ENCODE measurements at regions not wholly inside any gene's neighbourhood (a gene's known extent, or its start where the extent isn't known, plus 50 kb on each side); places are given as distances from the start of the nearest gene placed in this dataset.

DNA sequence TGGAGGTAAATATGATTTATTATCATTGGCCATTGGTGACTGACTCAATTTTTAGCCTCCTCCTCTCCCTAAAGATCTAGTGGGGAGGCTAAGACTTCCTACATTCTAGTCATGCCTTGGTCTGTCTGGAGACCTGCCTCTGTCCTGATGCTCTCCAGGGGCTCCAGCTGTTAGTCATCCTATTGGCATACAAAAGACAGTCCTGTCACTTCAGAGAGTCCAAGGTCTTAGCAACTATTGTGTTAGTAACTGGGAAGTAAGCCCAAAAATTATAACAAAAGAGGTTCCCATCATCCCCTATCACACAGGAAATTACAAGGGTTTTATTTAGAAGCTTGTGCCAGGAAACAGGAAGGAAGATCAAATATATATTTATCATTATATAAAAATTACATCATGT, 400.6 kb upstream of the VSTM2A start:
- no peaks in the 10 kb centered on the region for H3K4me1 ChIP-seq (ENCODE audit: control insufficient read depth, insufficient read depth, low read length)
- TF ChIP-seq, protein P1, sequence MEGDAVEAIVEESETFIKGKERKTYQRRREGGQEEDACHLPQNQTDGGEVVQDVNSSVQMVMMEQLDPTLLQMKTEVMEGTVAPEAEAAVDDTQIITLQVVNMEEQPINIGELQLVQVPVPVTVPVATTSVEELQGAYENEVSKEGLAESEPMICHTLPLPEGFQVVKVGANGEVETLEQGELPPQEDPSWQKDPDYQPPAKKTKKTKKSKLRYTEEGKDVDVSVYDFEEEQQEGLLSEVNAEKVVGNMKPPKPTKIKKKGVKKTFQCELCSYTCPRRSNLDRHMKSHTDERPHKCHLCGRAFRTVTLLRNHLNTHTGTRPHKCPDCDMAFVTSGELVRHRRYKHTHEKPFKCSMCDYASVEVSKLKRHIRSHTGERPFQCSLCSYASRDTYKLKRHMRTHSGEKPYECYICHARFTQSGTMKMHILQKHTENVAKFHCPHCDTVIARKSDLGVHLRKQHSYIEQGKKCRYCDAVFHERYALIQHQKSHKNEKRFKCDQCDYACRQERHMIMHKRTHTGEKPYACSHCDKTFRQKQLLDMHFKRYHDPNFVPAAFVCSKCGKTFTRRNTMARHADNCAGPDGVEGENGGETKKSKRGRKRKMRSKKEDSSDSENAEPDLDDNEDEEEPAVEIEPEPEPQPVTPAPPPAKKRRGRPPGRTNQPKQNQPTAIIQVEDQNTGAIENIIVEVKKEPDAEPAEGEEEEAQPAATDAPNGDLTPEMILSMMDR (conservative IDR thresholded peaks at IDR 0.05): no peak
- no peak overlapping the region for H3K4me3 Mint-ChIP-seq
- H3K4me1 Mint-ChIP-seq: no peaks in the 10 kb centered on the region
- H3K27me3 Mint-ChIP-seq (ENCODE audit: insufficient read depth): no peaks in the 10 kb centered on the region
- H3K27ac Mint-ChIP-seq: no peak overlapping the region
- no peak overlapping the region for H3K9ac ChIP-seq (ENCODE audit: extremely low read depth, low read length, poor library complexity, severe bottlenecking)
- H3K9me3 ChIP-seq (ENCODE audit: control insufficient read depth, low read length): no peaks in the 10 kb centered on the region
- H3K36me3 ChIP-seq (ENCODE audit: control insufficient read depth, insufficient read depth, low read length): no peaks in the 10 kb centered on the region
- no peak for DNase-seq
- no peaks in the 10 kb centered on the region for H3K27me3 ChIP-seq (ENCODE audit: control insufficient read depth, insufficient read depth, low read length, poor library complexity, severe bottlenecking)
- H3K27ac ChIP-seq (ENCODE audit: low read depth, low read length): no peak overlapping the region
- H3K4me3 ChIP-seq (ENCODE audit: low read length): no peak overlapping the region
- no peaks in the 10 kb centered on the region for H3K9me3 Mint-ChIP-seq
- no peaks in the 10 kb centered on the region for H3K36me3 Mint-ChIP-seq (ENCODE audit: low read depth)

DNA sequence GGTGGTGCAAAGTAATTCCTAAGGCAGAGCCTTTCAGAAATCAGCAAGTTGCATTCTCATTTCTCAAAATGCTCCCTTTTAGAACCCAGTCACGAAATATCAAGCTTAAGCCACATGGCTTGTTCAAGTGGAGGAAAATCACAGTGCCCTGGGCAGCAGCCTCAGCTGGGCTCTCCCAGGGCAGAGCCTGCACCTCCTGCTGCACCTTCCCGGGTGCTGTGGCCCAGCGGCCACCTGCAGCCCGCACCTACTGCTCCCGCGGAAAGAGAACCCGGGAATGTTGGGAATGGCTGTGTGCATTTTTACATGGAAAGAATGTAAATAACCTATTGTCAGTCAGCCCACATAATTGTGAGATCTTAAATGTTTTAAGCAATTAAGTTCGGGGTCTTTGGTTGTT, 396.5 kb upstream of the VSTM2A start:
- WGBS, 2 experiments (ENCODE audit: insufficient coverage in 1 of 2, insufficient read length in 1 of 2): 92 to 98% methylated on average over 4 to 8 of the region's 8 CpGs
- no peaks in the 10 kb centered on the region for H3K36me3 Mint-ChIP-seq (ENCODE audit: low read depth)
- no peaks in the 10 kb centered on the region for H3K27me3 Mint-ChIP-seq (ENCODE audit: insufficient read depth)
- peak; percentile 45 for DNase-seq
- Histone ChIP-seq H3K36me3 (ENCODE audit: control insufficient read depth, insufficient read depth, low read length) (no peaks in the 10 kb centered on the region), H3K27me3 (ENCODE audit: control insufficient read depth, insufficient read depth, low read length, poor library complexity, severe bottlenecking) (no peaks in the 10 kb centered on the region), H3K27ac (ENCODE audit: low read depth, low read length) (no peak overlapping the region), H3K4me1 (ENCODE audit: control insufficient read depth, insufficient read depth, low read length) (no peaks in the 10 kb centered on the region), H3K9me3 (ENCODE audit: control insufficient read depth, low read length) (no peaks in the 10 kb centered on the region), H3K9ac (ENCODE audit: extremely low read depth, low read length, poor library complexity, severe bottlenecking) (no peak overlapping the region), H3K4me3 (ENCODE audit: low read length) (no peak overlapping the region)
- H3K27ac Mint-ChIP-seq: no peak overlapping the region
- H3K9me3 Mint-ChIP-seq: no peaks in the 10 kb centered on the region
- H3K4me1 Mint-ChIP-seq: no peaks in the 10 kb centered on the region
- H3K4me3 Mint-ChIP-seq: no peak overlapping the region
- TF ChIP-seq, protein P1 (conservative IDR thresholded peaks at IDR 0.05): no peak

DNA sequence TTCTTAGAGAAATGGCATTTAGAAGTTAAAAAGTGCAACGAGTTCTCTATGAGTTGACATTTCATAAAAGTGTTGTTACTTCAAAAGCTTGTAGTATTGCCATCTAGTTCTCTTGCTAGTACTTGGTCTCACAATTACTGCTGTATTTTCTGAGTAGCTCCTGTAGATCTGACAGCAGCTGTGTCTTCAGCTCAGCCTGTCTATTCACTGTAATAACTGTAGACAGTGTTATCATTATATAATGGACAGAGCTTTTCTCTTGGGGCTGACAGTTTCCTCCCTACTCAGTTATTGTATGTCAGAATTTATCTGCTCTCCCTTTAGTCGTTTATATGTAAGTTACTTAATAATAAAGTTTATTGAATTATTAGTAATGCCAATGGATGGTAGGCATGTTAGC, 388.7 kb upstream of the VSTM2A start:
- Histone ChIP-seq H3K27me3 (ENCODE audit: control insufficient read depth, insufficient read depth, low read length, poor library complexity, severe bottlenecking) (no peaks in the 10 kb centered on the region), H3K9me3 (ENCODE audit: control insufficient read depth, low read length) (no peaks in the 10 kb centered on the region), H3K36me3 (ENCODE audit: control insufficient read depth, insufficient read depth, low read length) (no peaks in the 10 kb centered on the region), H3K27ac (ENCODE audit: low read depth, low read length) (no peak overlapping the region), H3K9ac (ENCODE audit: extremely low read depth, low read length, poor library complexity, severe bottlenecking) (no peak overlapping the region), H3K4me3 (ENCODE audit: low read length) (no peak overlapping the region), H3K4me1 (ENCODE audit: control insufficient read depth, insufficient read depth, low read length) (no peaks in the 10 kb centered on the region)
- 79 to 83% methylated on average over 1 to 2 of the region's 2 CpGs for WGBS, 2 experiments (ENCODE audit: insufficient coverage in 1 of 2, insufficient read length in 1 of 2)
- H3K4me1 Mint-ChIP-seq: no peaks in the 10 kb centered on the region
- no peak for DNase-seq
- no peak overlapping the region for H3K27ac Mint-ChIP-seq
- H3K4me3 Mint-ChIP-seq: no peak overlapping the region
- H3K27me3 Mint-ChIP-seq (ENCODE audit: insufficient read depth): no peaks in the 10 kb centered on the region
- TF ChIP-seq, protein P1 (conservative IDR thresholded peaks at IDR 0.05): no peak
- H3K9me3 Mint-ChIP-seq: no peaks in the 10 kb centered on the region
- H3K36me3 Mint-ChIP-seq (ENCODE audit: low read depth): no peaks in the 10 kb centered on the region

Data from endodermal cell (in vitro differentiated cells).